MM.1S (cell line): ENCODE measurements at regions not wholly inside any gene's neighbourhood (a gene's known extent, or its start where the extent isn't known, plus 50 kb on each side); places are given as distances from the start of the nearest gene placed in this dataset.

Source experiments
- CTCF ChIP-seq: fragments of 300-600 bp; sonication (generic); IDR thresholded peaks from 2 replicates; pipeline ENCODE4 v1.5.1; 2016; ENCODE audit warnings: antibody characterized with exemption, low read length, mixed read lengths
- EZH2 ChIP-seq: fragments of 300-600 bp; sonication (generic); optimal IDR thresholded peaks from 2 replicates; pipeline ENCODE3; 2017; ENCODE audit warnings: low read depth, mild to moderate bottlenecking, antibody characterized with exemption, low read length, mixed read lengths

GRCh38 chr3:107184375-107184774 is 192.9 kb upstream of the CCDC54 start:
- TF ChIP-seq CTCF (no peak), EZH2 (no peak)
